Mesenchymal stem cell (in vitro differentiated cells and primary cell): ENCODE measurements at regions not wholly inside any gene's neighbourhood (a gene's known extent, or its start where the extent isn't known, plus 50 kb on each side); places are given as distances from the start of the nearest gene placed in this dataset.
A peak's percentile ranks its signal among the peaks of the same experiment; 100 is the strongest.

Source experiments
- DNase-seq: peaks from one replicate; pipeline ENCODE4 v3.0.0-alpha.2; 2013
- H2AFZ ChIP-seq: one replicate; pipeline ENCODE4 v1.6.1; 2013; ENCODE audit warnings: low read depth, mild to moderate bottlenecking, control low read depth, inconsistent platforms, low read length, moderate library complexity
- H2AK5ac ChIP-seq: 2 replicates; pipeline ENCODE4 v1.6.1; 2013; ENCODE audit warnings: low read length, moderate library complexity, mild to moderate bottlenecking, inconsistent platforms; ENCODE audit not compliant: severe bottlenecking
- H2BK120ac ChIP-seq: one replicate; pipeline ENCODE4 v1.6.1; 2013; ENCODE audit warnings: low read depth, mild to moderate bottlenecking, inconsistent platforms, low read length, moderate library complexity
- H2BK12ac ChIP-seq, 2 experiments: one replicate each; pipeline ENCODE4 v1.6.1; 2013; ENCODE audit warnings: inconsistent platforms in 2 of 2, low read length in 2 of 2, mild to moderate bottlenecking in 2 of 2, moderate library complexity in 2 of 2, control low read depth in 1 of 2
- H2BK15ac ChIP-seq: one replicate; pipeline ENCODE4 v1.6.1; 2013; ENCODE audit warnings: mild to moderate bottlenecking, low read depth, inconsistent platforms; ENCODE audit not compliant: poor library complexity, severe bottlenecking
- H2BK5ac ChIP-seq: 2 replicates; pipeline ENCODE4 v1.6.1; 2013; ENCODE audit warnings: low read depth, mild to moderate bottlenecking, low read length, control low read depth, inconsistent platforms; ENCODE audit not compliant: poor library complexity, severe bottlenecking
- H3K14ac ChIP-seq, 2 experiments: one replicate each; pipeline ENCODE4 v1.6.1; 2013; ENCODE audit warnings: inconsistent platforms in 2 of 2, low read length in 2 of 2, control low read depth in 1 of 2, mild to moderate bottlenecking in 1 of 2, moderate library complexity in 1 of 2
- H3K18ac ChIP-seq, 2 experiments: one replicate each; pipeline ENCODE4 v1.6.1; 2013; ENCODE audit warnings: inconsistent platforms in 2 of 2, low read length in 2 of 2, control low read depth in 1 of 2, low read depth in 1 of 2, mild to moderate bottlenecking in 1 of 2
- H3K23ac ChIP-seq, 2 experiments: one replicate each; pipeline ENCODE4 v1.6.1; 2013; ENCODE audit warnings: inconsistent platforms in 2 of 2, low read length in 2 of 2, mild to moderate bottlenecking in 2 of 2, moderate library complexity in 2 of 2, control low read depth in 1 of 2
- H3K27ac ChIP-seq: 2 replicates; pipeline ENCODE4 v1.5.1; 2013; ENCODE audit warnings: mild to moderate bottlenecking, moderate library complexity, low read length, control low read depth, inconsistent platforms; ENCODE audit not compliant: poor library complexity, severe bottlenecking
- H3K27me3 ChIP-seq, 2 experiments: 2 replicates each; pipeline versions ENCODE4 v1.6.1 to v1.7.0; 2013; ENCODE audit warnings: low read length in 2 of 2, mild to moderate bottlenecking in 2 of 2, moderate library complexity in 2 of 2, control low read depth in 1 of 2, inconsistent platforms in 1 of 2; ENCODE audit not compliant: control insufficient read depth in 1 of 2, insufficient read depth in 1 of 2
- H3K36me3 ChIP-seq, 2 experiments: 2 replicates each; pipeline versions ENCODE4 v1.6.1 to v1.7.0; 2013; ENCODE audit warnings: low read length in 2 of 2, control low read depth in 1 of 2, inconsistent platforms in 1 of 2, low read depth in 1 of 2, mild to moderate bottlenecking in 1 of 2; ENCODE audit not compliant: insufficient read depth in 2 of 2, control insufficient read depth in 1 of 2
- H3K4ac ChIP-seq, 2 experiments: one replicate each; pipeline ENCODE4 v1.6.1; 2013; ENCODE audit warnings: inconsistent platforms in 2 of 2, low read length in 2 of 2, mild to moderate bottlenecking in 2 of 2, moderate library complexity in 2 of 2, control low read depth in 1 of 2, low read depth in 1 of 2
- H3K4me1 ChIP-seq: 2 replicates; pipeline ENCODE4 v1.6.1; 2013; ENCODE audit warnings: low read depth, low read length, control low read depth; ENCODE audit not compliant: control insufficient read depth, insufficient read depth
- H3K4me2 ChIP-seq: 2 replicates; pipeline ENCODE4 v1.6.1; 2013; ENCODE audit warnings: low read length, mild to moderate bottlenecking, inconsistent platforms; ENCODE audit not compliant: poor library complexity, severe bottlenecking
- H3K4me3 ChIP-seq, 2 experiments: 2 replicates each; pipeline versions ENCODE4 v1.5.1 to v1.7.0; 2013; ENCODE audit warnings: low read length in 2 of 2, mild to moderate bottlenecking in 2 of 2, control low read depth in 1 of 2, low read depth in 1 of 2; ENCODE audit not compliant: insufficient read depth in 1 of 2
- H3K79me1 ChIP-seq: replicated peaks from 2 replicates; pipeline ENCODE4 v1.6.1; 2013; ENCODE audit warnings: mild to moderate bottlenecking, control low read depth, low read length, inconsistent platforms; ENCODE audit not compliant: poor library complexity, severe bottlenecking
- H3K9ac ChIP-seq: 2 replicates; pipeline ENCODE4 v1.7.0; 2013; ENCODE audit warnings: mild to moderate bottlenecking, low read length, moderate library complexity
- H3K9me3 ChIP-seq: 2 replicates; pipeline ENCODE4 v1.7.0; 2013; ENCODE audit warnings: mild to moderate bottlenecking, low read length; ENCODE audit not compliant: control insufficient read depth
- H4K8ac ChIP-seq: one replicate; pipeline ENCODE4 v1.6.1; 2013; ENCODE audit warnings: inconsistent platforms, mild to moderate bottlenecking, low read length, moderate library complexity
- H4K91ac ChIP-seq: one replicate; pipeline ENCODE4 v1.6.1; 2013; ENCODE audit warnings: mild to moderate bottlenecking, low read length, inconsistent platforms
- WGBS: methylation state at CpG from one replicate; pipeline ENCODE4 v1.1.7; 2013; ENCODE audit warnings: mixed read lengths; 5-methylcytosine and 5-hydroxymethylcytosine counted together

GRCh38 chr1:232873412-232873811, 68.2 kb downstream of the MAP10 start:
- H3K9me3 ChIP-seq = no peaks in the 10 kb centered on the region
- no peak overlapping the region for H3K9ac ChIP-seq
- H2BK12ac ChIP-seq = no peak overlapping the region
- H3K4me1 ChIP-seq = peaks cover 13% of the 10 kb centered on the region
- H3K14ac ChIP-seq = no peak overlapping the region
- peak overlapping the region; percentile 63 for H2AK5ac ChIP-seq
- no peak overlapping the region for H2BK15ac ChIP-seq
- no peaks in the 10 kb centered on the region for H3K27me3 ChIP-seq
- no peak overlapping the region for H3K4ac ChIP-seq
- H3K36me3 ChIP-seq = no peaks in the 10 kb centered on the region
- H3K4me2 ChIP-seq = no peak overlapping the region
- no peak overlapping the region for H2BK120ac ChIP-seq
- no peaks in the 10 kb centered on the region for H3K79me1 ChIP-seq
- no peak for DNase-seq
- no peak overlapping the region for H3K23ac ChIP-seq
- H4K8ac ChIP-seq = no peak overlapping the region
- H3K18ac ChIP-seq = no peak overlapping the region
- H3K4me3 ChIP-seq = no peak overlapping the region
- no peak overlapping the region for H2BK5ac ChIP-seq
- H4K91ac ChIP-seq = no peak overlapping the region
- H2AFZ ChIP-seq = no peak overlapping the region
- 80% methylated on average over 5 of the region's 5 CpGs for WGBS
- H3K27ac ChIP-seq = no peak overlapping the region

- H3K4me3 ChIP-seq = no peak overlapping the region
- no peak overlapping the region for H3K4me2 ChIP-seq
- H2AFZ ChIP-seq = no peak overlapping the region
- H3K14ac ChIP-seq = no peak overlapping the region
- H3K18ac ChIP-seq = no peak overlapping the region
- no peaks in the 10 kb centered on the region for H3K9me3 ChIP-seq
- no peak overlapping the region for H3K4ac ChIP-seq
- no peak overlapping the region for H2BK15ac ChIP-seq
- H2AK5ac ChIP-seq = no peak overlapping the region
- H3K27me3 ChIP-seq = no peaks in the 10 kb centered on the region
- H3K36me3 ChIP-seq = no peaks in the 10 kb centered on the region
- peaks cover 15% of the 10 kb centered on the region for H3K4me1 ChIP-seq
- H3K79me1 ChIP-seq = no peaks in the 10 kb centered on the region
- H3K27ac ChIP-seq = no peak overlapping the region
- H3K23ac ChIP-seq = no peak overlapping the region
- no peak overlapping the region for H2BK120ac ChIP-seq
- no peak overlapping the region for H4K8ac ChIP-seq
- H3K9ac ChIP-seq = no peak overlapping the region
- no peak overlapping the region for H4K91ac ChIP-seq
- 93% methylated on average over 6 of the region's 7 CpGs for whole genome bisulfite sequencing
- no peak for DNase-seq
- H2BK12ac ChIP-seq = peak overlapping the region in 1 of 2 experiments; percentile 43
- no peak overlapping the region for H2BK5ac ChIP-seq
These were observed 68.7 kb downstream of the MAP10 start for GRCh38 chr1:232873931-232874330.

GRCh38 chr1:232875536-232875935, 70.3 kb downstream of the MAP10 start:
- Histone ChIP-seq H2AK5ac (peak overlapping the region; percentile 15), H3K4ac (no peak overlapping the region), H2AFZ (no peak overlapping the region), H3K23ac (no peak overlapping the region), H2BK15ac (no peak overlapping the region), H3K18ac (no peak overlapping the region), H2BK120ac (no peak overlapping the region), H4K91ac (no peak overlapping the region), H3K9ac (no peak overlapping the region), H3K36me3 (no peaks in the 10 kb centered on the region), H3K4me3 (no peak overlapping the region), H3K4me2 (no peak overlapping the region), H4K8ac (no peak overlapping the region), H3K14ac (no peak overlapping the region), H3K79me1 (no peaks in the 10 kb centered on the region), H2BK12ac (no peak overlapping the region), H3K27ac (no peak overlapping the region), H3K9me3 (no peaks in the 10 kb centered on the region), H2BK5ac (no peak overlapping the region), H3K4me1 (peaks cover 13% of the 10 kb centered on the region), H3K27me3 (no peaks in the 10 kb centered on the region)
- DNase-seq = no peak
- 92% methylated on average over 5 of the region's 5 CpGs for WGBS

- H2AK5ac ChIP-seq = no peak overlapping the region
- H4K8ac ChIP-seq = no peak overlapping the region
- no peak overlapping the region for H4K91ac ChIP-seq
- no peak overlapping the region for H3K4me2 ChIP-seq
- no peaks in the 10 kb centered on the region for H3K36me3 ChIP-seq
- no peak overlapping the region for H3K27ac ChIP-seq
- no peak overlapping the region for H2BK15ac ChIP-seq
- no peak overlapping the region for H2AFZ ChIP-seq
- H3K4ac ChIP-seq = no peak overlapping the region
- peaks cover 0 to 4% of the 10 kb centered on the region in 2 experiments for H3K27me3 ChIP-seq
- no peak overlapping the region for H3K9ac ChIP-seq
- H3K23ac ChIP-seq = no peak overlapping the region
- H3K4me3 ChIP-seq = no peak overlapping the region
- H3K18ac ChIP-seq = no peak overlapping the region
- H3K4me1 ChIP-seq = peaks cover 13% of the 10 kb centered on the region
- WGBS = 95% methylated on average over 10 of the region's 11 CpGs
- DNase-seq = no peak
- no peak overlapping the region for H2BK120ac ChIP-seq
- H2BK5ac ChIP-seq = no peak overlapping the region
- no peak overlapping the region for H3K14ac ChIP-seq
- no peaks in the 10 kb centered on the region for H3K9me3 ChIP-seq
- H2BK12ac ChIP-seq = no peak overlapping the region
- no peaks in the 10 kb centered on the region for H3K79me1 ChIP-seq
These were observed 71.5 kb downstream of the MAP10 start for GRCh38 chr1:232876506-232877364.
